H1 (cell line): ENCODE measurements at regions not wholly inside any gene's neighbourhood (a gene's known extent, or its start where the extent isn't known, plus 50 kb on each side); places are given as distances from the start of the nearest gene placed in this dataset.

Experiments
- CBX8 ChIP-seq: fragments of 300-800, 300-1000 bp; sonication (generic); IDR thresholded peaks from 2 replicates; pipeline ENCODE4 v1.7.1; 2016; ENCODE audit warnings: low read depth, low read length, borderline replicate concordance
- CHD1 ChIP-seq: IDR thresholded peaks from 2 replicates; pipeline ENCODE4 v1.6.1; 2012; ENCODE audit warnings: low read depth, low read length, improper control_type of control experiment
- CTCF ChIP-seq, 3 experiments: IDR thresholded peaks; 1 replicate in 2 of 3; 2 replicates in 1 of 3; pipeline versions ENCODE4 v1.5.1 to v1.6.1; 2011; ENCODE audit warnings: low read length in 3 of 3, mild to moderate bottlenecking in 3 of 3, inconsistent platforms in 2 of 3, low read depth in 1 of 3, moderate library complexity in 1 of 3; ENCODE audit not compliant: insufficient read depth in 1 of 3; ENCODE audit errors: control extremely low read depth in 1 of 3
- EZH2 ChIP-seq: fragments of 200-600 bp; sonication (generic); IDR thresholded peaks from 2 replicates; pipeline ENCODE4 v1.7.1; 2012; ENCODE audit warnings: low read depth, mild to moderate bottlenecking, moderate library complexity, low read length, inconsistent platforms; ENCODE audit not compliant: severe bottlenecking
- POLR2AphosphoS5 ChIP-seq: IDR thresholded peaks from 2 replicates; pipeline ENCODE4 v1.6.1; 2011; ENCODE audit warnings: low read depth, low read length
- SIN3A ChIP-seq, 2 experiments: IDR thresholded peaks in 1 of 2; conservative IDR thresholded peaks in 1 of 2; 2 replicates each; pipeline ENCODE4 v1.6.1; 2011 to 2012; ENCODE audit warnings: low read length in 2 of 2, improper control_type of control experiment in 1 of 2, low read depth in 1 of 2, mild to moderate bottlenecking in 1 of 2

DNA sequence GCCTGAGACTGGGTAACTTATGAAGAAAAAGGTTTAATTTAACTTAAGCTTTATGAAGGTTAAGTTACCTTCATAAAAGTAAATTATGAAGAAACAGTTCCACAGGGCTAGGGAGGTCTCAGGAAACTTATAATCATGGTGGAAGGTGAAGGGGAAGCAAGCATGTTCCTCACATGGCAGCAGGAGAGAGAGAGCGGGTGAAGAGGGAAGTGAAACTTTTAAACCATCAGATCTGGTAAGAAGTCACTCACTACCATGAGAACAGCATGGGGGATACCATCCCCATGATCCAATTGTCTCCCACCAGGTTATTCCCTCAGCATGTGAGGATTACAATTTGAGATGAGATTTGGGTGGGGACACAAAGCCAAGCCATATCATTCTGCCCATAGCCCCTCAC is 944.7 kb upstream of the NDST4 start:
- TF ChIP-seq CTCF (IDR thresholded peaks at IDR 0.05; ENCODE audit: control extremely low read depth in 1 of 3, insufficient read depth in 1 of 3, low read depth in 1 of 3, low read length in 3 of 3) (no peak), SIN3A (conservative IDR thresholded peaks at IDR 0.05 in 1 of 2, IDR thresholded peaks at IDR 0.05 in 1 of 2; ENCODE audit: low read depth in 1 of 2, low read length in 2 of 2) (no peak), POLR2AphosphoS5 (no peak), EZH2 (no peak), CBX8 (no peak), CHD1 (no peak)
